GM19035 (cell line): ENCODE measurements at regions not wholly inside any gene's neighbourhood (a gene's known extent, or its start where the extent isn't known, plus 50 kb on each side); places are given as distances from the start of the nearest gene placed in this dataset.
A peak's percentile ranks its signal among the peaks of the same experiment; 100 is the strongest.

Experiments
- ATAC-seq: cut with Tn5 transposase; IDR thresholded peaks from one replicate; pipeline ENCODE4 v1.9.1; 2021; ENCODE audit not compliant: unreplicated experiment

GRCh38 chr5:40390281-40391149 is 289.2 kb upstream of the PTGER4 start:
- ATAC-seq, result no peak

DNA sequence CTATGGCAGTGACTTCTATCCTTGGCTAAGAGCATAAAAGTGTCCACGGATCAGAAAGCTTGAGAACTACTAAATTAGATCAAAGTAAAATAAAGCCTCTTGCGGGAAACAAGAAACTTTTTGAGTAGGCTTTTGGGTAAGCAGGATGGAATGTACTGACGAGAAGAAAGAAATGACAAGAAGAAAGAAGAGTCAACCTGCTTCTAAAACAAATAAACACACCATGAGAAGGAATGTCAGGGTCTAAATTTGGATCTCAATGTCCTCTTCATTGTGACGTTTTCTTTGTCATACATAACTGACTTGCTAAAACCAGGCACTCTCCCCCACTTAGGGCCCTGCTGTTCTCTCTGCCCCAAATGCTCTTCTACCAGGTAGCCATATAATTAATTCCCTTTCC is 290.1 kb upstream of the PTGER4 start:
- ATAC-seq, result no peak

DNA sequence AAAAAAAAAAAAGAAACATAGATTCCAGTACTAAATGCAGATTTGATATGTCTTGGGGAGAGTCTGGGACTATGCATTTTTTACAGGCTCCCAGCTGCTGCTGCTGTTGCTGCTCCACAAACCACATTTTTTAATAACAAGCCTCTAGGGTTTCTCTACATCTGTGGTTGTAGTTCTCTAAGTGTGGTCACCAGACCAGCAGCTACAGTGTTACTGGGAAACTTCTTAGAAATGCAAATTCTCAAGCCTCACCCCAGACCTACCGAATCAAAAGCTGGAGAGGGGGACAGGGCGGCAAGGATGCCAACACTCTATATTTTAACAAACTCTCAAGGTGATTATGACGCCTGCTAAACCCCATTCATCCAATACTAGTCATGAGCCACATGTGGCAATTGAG is 293.4 kb upstream of the PTGER4 start:
- peak; percentile 84 for ATAC-seq

DNA sequence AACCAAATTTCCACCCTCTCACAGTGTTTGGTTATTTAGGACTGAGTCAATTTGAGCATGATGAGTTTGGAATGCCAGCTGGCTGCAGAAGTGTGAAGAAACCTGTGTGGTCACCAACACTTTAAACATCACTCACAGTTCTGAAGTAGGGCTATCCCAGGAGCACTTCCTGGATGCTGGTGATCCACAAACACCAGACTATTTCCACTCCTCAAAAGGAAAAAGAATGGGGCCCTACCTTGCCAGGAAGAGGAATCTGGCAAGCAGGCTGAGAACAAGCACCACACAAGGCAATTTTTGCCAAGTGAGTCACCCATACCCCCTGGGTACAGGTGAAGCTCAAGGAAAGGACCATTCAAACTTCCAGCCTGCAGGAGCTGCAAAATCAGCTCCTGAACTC is 294.2 kb upstream of the PTGER4 start:
- no peak for ATAC-seq

GRCh38 chr5:40384782-40385390 is 294.8 kb upstream of the PTGER4 start:
- no peak for ATAC-seq

GRCh38 chr5:40383749-40384651 is 295.7 kb upstream of the PTGER4 start:
- no peak for ATAC-seq

- no peak for ATAC-seq
Observed at GRCh38 chr5:40381676-40382363, 297.9 kb upstream of the PTGER4 start.

DNA sequence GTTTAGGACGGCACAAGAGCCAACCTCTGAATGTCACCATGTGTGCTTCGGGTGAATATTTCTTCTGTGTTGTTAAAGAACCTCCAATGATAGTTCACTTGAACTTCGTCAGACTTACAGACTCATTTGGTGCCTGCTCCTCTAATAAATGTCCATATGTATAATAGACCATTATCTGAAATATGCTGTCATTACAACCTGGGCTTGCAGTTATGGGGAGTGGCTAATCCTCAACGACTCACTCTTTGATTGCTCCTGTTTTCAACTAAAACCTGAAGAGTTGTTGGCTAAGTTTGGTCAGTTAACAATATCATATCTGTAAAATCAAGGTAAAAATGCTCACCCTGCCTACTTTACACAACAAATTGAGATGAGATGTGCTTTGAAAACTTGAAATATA is 298.7 kb upstream of the PTGER4 start:
- ATAC-seq, result no peak

GRCh38 chr5:40378396-40379177 is 301.1 kb upstream of the PTGER4 start:
- peak; percentile 55 for ATAC-seq

DNA sequence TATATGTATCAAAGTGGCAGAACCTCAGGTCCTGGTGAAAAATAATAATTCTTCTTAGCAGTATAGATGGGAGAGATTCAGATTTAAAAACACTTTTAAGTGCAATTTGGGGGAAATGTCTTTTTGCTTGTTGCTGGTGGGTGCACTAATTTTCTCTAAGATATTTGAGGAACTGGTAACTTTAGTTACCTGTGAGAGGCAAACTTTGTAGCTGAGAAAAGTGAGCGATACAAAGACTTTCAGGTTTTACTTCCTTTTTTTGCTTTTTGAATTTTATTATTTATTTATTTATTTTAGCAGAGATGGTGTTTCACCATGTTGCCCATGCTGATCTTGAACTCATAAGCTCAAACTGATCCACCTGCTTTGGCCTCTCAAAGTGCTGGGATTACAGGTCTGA is 303.1 kb upstream of the PTGER4 start:
- peak; percentile 79 for ATAC-seq

DNA sequence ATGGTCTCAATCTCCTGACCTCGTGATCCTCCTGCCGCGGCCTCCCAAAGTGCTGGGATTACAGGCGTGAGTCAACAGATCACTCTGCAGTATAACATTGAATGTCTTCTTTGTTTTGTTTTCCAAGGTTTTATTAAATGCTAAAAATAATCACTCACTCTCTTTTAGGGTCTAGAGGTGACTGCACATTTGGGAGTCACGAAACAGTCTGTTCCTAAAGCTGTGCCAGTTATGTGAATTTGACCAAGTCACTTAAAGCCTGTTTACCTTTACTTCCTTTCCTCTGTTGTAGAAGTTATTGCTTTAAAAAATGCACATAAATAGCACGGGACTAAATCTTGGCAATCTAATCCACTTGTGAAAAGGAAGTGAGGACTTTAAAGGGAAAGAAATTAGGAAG is 304.9 kb upstream of the PTGER4 start:
- no peak for ATAC-seq

- ATAC-seq, result no peak
Observed at GRCh38 chr5:40368200-40368599, 311.5 kb upstream of the PTGER4 start.

DNA sequence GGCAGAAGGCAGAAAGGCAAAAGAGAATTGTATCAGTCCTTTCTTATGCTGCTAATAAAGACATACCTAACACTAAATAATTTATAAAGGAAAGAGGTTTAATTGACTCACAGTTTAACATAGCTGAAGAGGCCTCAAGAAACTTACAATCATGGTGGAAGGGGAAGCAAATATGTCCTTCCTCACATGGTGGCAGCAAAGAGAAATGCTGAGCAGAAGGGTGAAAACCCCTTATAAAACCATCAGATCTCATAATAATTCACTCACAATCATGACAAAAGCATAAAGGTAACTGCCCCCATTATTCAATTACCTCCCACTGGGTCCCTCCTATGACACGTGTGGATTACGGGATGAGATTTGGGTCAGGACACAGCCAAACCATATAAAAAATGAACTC is 312.5 kb upstream of the PTGER4 start:
- ATAC-seq, result no peak

GRCh38 chr5:40365342-40366330 is 314.1 kb upstream of the PTGER4 start:
- peak; percentile 67 for ATAC-seq

- ATAC-seq, result no peak
Observed at GRCh38 chr5:40364441-40364840, 315.3 kb upstream of the PTGER4 start.

GRCh38 chr5:40361378-40361777 is 318.3 kb upstream of the PTGER4 start:
- ATAC-seq, result no peak

GRCh38 chr5:40360685-40361084 is 319.0 kb upstream of the PTGER4 start:
- no peak for ATAC-seq

- no peak for ATAC-seq
Observed at GRCh38 chr5:40359832-40360231, 319.9 kb upstream of the PTGER4 start.

GRCh38 chr5:40359093-40359492 is 320.6 kb upstream of the PTGER4 start:
- ATAC-seq, result no peak
